HepG2 (cell line): ENCODE measurements at regions not wholly inside any gene's neighbourhood (a gene's known extent, or its start where the extent isn't known, plus 50 kb on each side); places are given as distances from the start of the nearest gene placed in this dataset.

ENCODE experiments used
- ATAC-seq: fragments of 200-7000 bp; cut with Tn5 transposase; 3 replicates; pipeline ENCODE4 v1.9.1; 2020; ENCODE audit warnings: mild to moderate bottlenecking, moderate library complexity
- BruUV-seq: library from RNA; stranded (reverse); fragments of 400-500 nt; replicated peaks from 2 replicates; lab custom pipeline; 2021; lab: Mats Ljungman, UMichigan
- CTCF ChIA-PET: fragments of 300-600 bp; formaldehyde crosslinking; extraction: SDS; loops from one replicate; lab custom pipeline; 2021; ENCODE audit warnings: low total read pairs, inconsistent platforms, low intra/inter-chr PET ratio; lab: Yijun Ruan, JAX
- POLR2A ChIA-PET: fragments of 350-600 bp; sonication (Branson Sonifier 250); formaldehyde crosslinking; loops from one replicate; lab custom pipeline; 2020; ENCODE audit warnings: antibody characterized with exemption, inconsistent platforms; lab: Yijun Ruan, JAX
- DNase-seq: peaks from one replicate; pipeline ENCODE4 v3.0.0-alpha.2; 2015; ENCODE audit warnings: low spot score
- FAIRE-seq: peaks from 3 replicates; lab custom pipeline; 2011; peaks lifted over from hg19 to GRCh38; lab: Jason Lieb, UNC
- H2AFZ ChIP-seq: one replicate; pipeline ENCODE4 v1.6.1; 2011; ENCODE audit warnings: low read length, inconsistent platforms
- H3K27ac ChIP-seq: fragments of 300-600 bp; 3 replicates; pipeline ENCODE4 v1.8.0; 2011; ENCODE audit warnings: mixed run types, mild to moderate bottlenecking, mixed read lengths, low read length, inconsistent platforms; ENCODE audit not compliant: insufficient read depth; ENCODE audit errors: extremely low read length
- H3K27me3 ChIP-seq, 2 experiments: fragments of 200-600 bp in 1 of 2; 2 replicates in 1 of 2; 3 replicates in 1 of 2; pipeline versions ENCODE4 v1.6.0 to v1.8.0; 2011; ENCODE audit warnings: low read length in 2 of 2, mild to moderate bottlenecking in 2 of 2, moderate library complexity in 2 of 2, inconsistent platforms in 1 of 2; ENCODE audit not compliant: insufficient read depth in 2 of 2, control insufficient read depth in 1 of 2
- H3K36me3 ChIP-seq, 2 experiments: fragments of 200-600 bp in 1 of 2; replicated peaks in 1 of 2; 2 replicates in 1 of 2; 3 replicates in 1 of 2; pipeline versions ENCODE4 v1.5.1 to v1.8.0; 2011; ENCODE audit warnings: low read length in 2 of 2, inconsistent platforms in 1 of 2; ENCODE audit not compliant: insufficient read depth in 2 of 2, control insufficient read depth in 1 of 2
- H3K4me1 ChIP-seq: 2 replicates; pipeline ENCODE4 v1.5.1; 2012; ENCODE audit warnings: low read length, inconsistent platforms; ENCODE audit not compliant: insufficient read depth
- H3K4me2 ChIP-seq: 2 replicates; pipeline ENCODE4 v1.6.0; 2011; ENCODE audit warnings: low read depth, low read length, inconsistent platforms
- H3K4me3 ChIP-seq, 3 experiments: fragments of 200-600 bp in 1 of 3; sonication (generic), shearing (Covaris generic) in 1 of 3; replicated peaks in 1 of 3; 2 replicates each; pipeline ENCODE4 v1.5.1; 2011 to 2016; ENCODE audit warnings: low read length in 3 of 3, inconsistent platforms in 2 of 3, low read depth in 2 of 3, mild to moderate bottlenecking in 2 of 3, control low read depth in 1 of 3, mixed read lengths in 1 of 3; ENCODE audit not compliant: insufficient read depth in 1 of 3
- H3K79me2 ChIP-seq: one replicate; pipeline ENCODE4 v1.6.1; 2011; ENCODE audit warnings: low read length, inconsistent platforms; ENCODE audit not compliant: insufficient read depth
- H3K9ac ChIP-seq: 2 replicates; pipeline ENCODE4 v1.6.0; 2011; ENCODE audit warnings: mild to moderate bottlenecking, low read depth, low read length, inconsistent platforms; ENCODE audit not compliant: insufficient read depth
- H3K9me3 ChIP-seq: 2 replicates; pipeline ENCODE4 v1.5.1; 2012; ENCODE audit warnings: mild to moderate bottlenecking, low read length
- H4K20me1 ChIP-seq: 2 replicates; pipeline ENCODE4 v1.6.0; 2011; ENCODE audit warnings: inconsistent platforms, mild to moderate bottlenecking, low read length, moderate library complexity; ENCODE audit not compliant: insufficient read depth
- ATF7 ChIP-seq, 2 experiments: fragments of 450-650 bp in 1 of 2; sonication (generic) in 1 of 2; formaldehyde crosslinking in 1 of 2; IDR thresholded peaks; 2 replicates each; pipeline versions ENCODE4 v1.4.0 to v1.6.1; 2016 to 2020; ENCODE audit warnings: antibody characterized with exemption in 1 of 2, mild to moderate bottlenecking in 1 of 2, missing genetic modification reagents in 1 of 2
- HOXA9 ChIP-seq: sonication (generic); formaldehyde crosslinking; IDR thresholded peaks from 2 replicates; pipeline ENCODE4 v1.8.1; 2022; ENCODE audit warnings: missing genetic modification reagents, mild to moderate bottlenecking, moderate library complexity, borderline replicate concordance
- POLR2A ChIP-seq, 2 experiments: IDR thresholded peaks; 2 replicates each; pipeline ENCODE4 v1.6.1; 2011; ENCODE audit warnings: low read depth in 2 of 2, low read length in 2 of 2, mild to moderate bottlenecking in 1 of 2, moderate library complexity in 1 of 2; ENCODE audit not compliant: insufficient read depth in 1 of 2
- RBAK ChIP-seq: sonication (generic); formaldehyde crosslinking; IDR thresholded peaks from 2 replicates; pipeline ENCODE4 v1.5.1; 2020; ENCODE audit warnings: mild to moderate bottlenecking, missing genetic modification reagents
- U2AF2 ChIP-seq: fragments of 200-400 bp; formaldehyde crosslinking; IDR thresholded peaks from 2 replicates; pipeline ENCODE4 v1.6.1; 2017; ENCODE audit warnings: low read depth, mild to moderate bottlenecking, low read length
- ZBTB38 ChIP-seq: sonication (generic); formaldehyde crosslinking; IDR thresholded peaks from 2 replicates; pipeline ENCODE4 v1.5.1; 2020; ENCODE audit warnings: mild to moderate bottlenecking, missing genetic modification reagents
- ZNF124 ChIP-seq: sonication (generic); formaldehyde crosslinking; IDR thresholded peaks from 2 replicates; pipeline ENCODE4 v1.4.0; 2020; ENCODE audit warnings: missing genetic modification reagents
- ZNF136 ChIP-seq: sonication (generic); formaldehyde crosslinking; IDR thresholded peaks from 2 replicates; pipeline ENCODE4 v1.8.1; 2022; ENCODE audit warnings: low read depth, mild to moderate bottlenecking, moderate library complexity, missing genetic modification reagents
- ZNF282 ChIP-seq: fragments of 450-650 bp; IDR thresholded peaks from 2 replicates; pipeline ENCODE4 v1.6.1; 2018; ENCODE audit not compliant: partially characterized antibody
- ZNF350 ChIP-seq: sonication (generic); formaldehyde crosslinking; IDR thresholded peaks from 2 replicates; pipeline ENCODE4 v1.4.0; 2020; ENCODE audit warnings: mild to moderate bottlenecking, low read depth, missing genetic modification reagents, borderline replicate concordance
- ZNF7 ChIP-seq: IDR thresholded peaks from 2 replicates; pipeline ENCODE4 v1.6.1; 2016; ENCODE audit warnings: missing biosample characterization, missing genetic modification reagents
- ZNF792 ChIP-seq: IDR thresholded peaks from 2 replicates; pipeline ENCODE4 v1.6.1; 2016
- WGBS: methylation state at CpG from one replicate; pipeline ENCODE4 v1.1.6; 2017; ENCODE audit warnings: low lambda C conversion rate; 5-methylcytosine and 5-hydroxymethylcytosine counted together
- in situ Hi-C: cut with HindIII; loops from 2 replicates; pipeline ENCODE4 v1.10.0; 2017; ENCODE audit warnings: low pct_unique_long_range_greater_than_20kb; ENCODE audit not compliant: extremely low pct_ligation_motif_present
- intact Hi-C: fragments of 100-400 bp; cut with micrococcal nuclease; formaldehyde crosslinking; loops from one replicate; pipeline ENCODE4 v1.10.0; 2022; ENCODE audit not compliant: unreplicated experiment
- TF ChIP-seq, protein P1 (sequence below): IDR thresholded peaks from 2 replicates; pipeline ENCODE4 v1.6.1; 2012; ENCODE audit warnings: low read depth, low read length, improper control_type of control experiment

DNA sequence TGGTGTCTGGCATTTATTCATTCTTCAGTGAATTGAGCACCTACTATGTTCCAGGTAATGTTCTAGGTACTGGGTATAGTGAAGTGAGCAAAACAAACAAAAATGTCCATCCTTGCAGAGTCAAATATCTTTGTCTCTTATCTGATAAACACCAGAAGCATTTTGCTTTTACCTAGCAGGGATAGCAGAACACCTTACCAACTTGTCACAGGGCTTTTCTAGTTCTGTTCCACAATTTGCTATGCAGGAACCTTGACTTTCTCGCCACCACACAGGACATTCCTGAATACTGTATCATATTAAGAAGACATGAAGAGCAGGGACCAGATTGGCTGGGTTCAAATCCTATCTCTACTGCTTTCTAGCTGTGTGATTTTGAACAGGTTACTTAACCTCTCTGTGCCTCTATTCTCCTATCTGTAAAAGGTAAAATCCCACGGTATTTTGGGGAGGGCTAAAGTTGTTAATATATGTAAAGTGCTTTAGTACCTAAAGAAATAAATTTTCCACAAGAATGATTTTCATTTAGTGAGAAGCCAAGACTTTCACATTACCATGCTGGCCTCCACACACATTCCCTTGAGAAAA lies 214.5 kb upstream of the S100G start:
- Histone ChIP-seq H3K36me3 (no peaks in the 10 kb centered on the region), H2AFZ (no peak overlapping the region)
- intact Hi-C loops = no loop called here

More for the DNA sequence above, 214.5 kb upstream of the S100G start:
- Histone ChIP-seq H3K27me3 (no peaks in the 10 kb centered on the region), H3K9ac (no peak overlapping the region), H4K20me1 (no peaks in the 10 kb centered on the region), H3K27ac (no peak overlapping the region), H3K79me2 (no peaks in the 10 kb centered on the region)
- POLR2A ChIA-PET = no interaction called here
- no TSS peak for BruUV-seq
- no peak for ATAC-seq
- TF ChIP-seq, protein P1, sequence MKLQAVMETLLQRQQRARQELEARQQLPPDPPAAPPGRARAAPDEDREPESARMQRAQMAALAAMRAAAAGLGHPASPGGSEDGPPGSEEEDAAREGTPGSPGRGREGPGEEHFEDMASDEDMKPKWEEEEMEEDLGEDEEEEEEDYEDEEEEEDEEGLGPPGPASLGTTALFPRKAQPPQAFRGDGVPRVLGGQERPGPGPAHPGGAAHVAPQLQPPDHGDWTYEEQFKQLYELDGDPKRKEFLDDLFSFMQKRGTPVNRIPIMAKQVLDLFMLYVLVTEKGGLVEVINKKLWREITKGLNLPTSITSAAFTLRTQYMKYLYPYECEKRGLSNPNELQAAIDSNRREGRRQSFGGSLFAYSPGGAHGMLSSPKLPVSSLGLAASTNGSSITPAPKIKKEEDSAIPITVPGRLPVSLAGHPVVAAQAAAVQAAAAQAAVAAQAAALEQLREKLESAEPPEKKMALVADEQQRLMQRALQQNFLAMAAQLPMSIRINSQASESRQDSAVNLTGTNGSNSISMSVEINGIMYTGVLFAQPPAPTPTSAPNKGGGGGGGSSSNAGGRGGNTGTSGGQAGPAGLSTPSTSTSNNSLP = no peak
- TF ChIP-seq ATF7 (IDR thresholded peaks at IDR 0.05) = no peak
- no peak for TF ChIP-seq ATF7 (CRISPR knock-in tag; IDR thresholded peaks at IDR 0.05)
- TF ChIP-seq ZBTB38 (CRISPR knock-in tag) = no peak
- no peak for TF ChIP-seq HOXA9 (CRISPR knock-in tag)
- TF ChIP-seq ZNF124 = no peak
- TF ChIP-seq ZNF136 = no peak
- TF ChIP-seq ZNF7 (CRISPR knock-in tag) = no peak
- no peak for TF ChIP-seq POLR2A (IDR thresholded peaks at IDR 0.05; ENCODE audit: insufficient read depth in 1 of 2, low read depth in 2 of 2, low read length in 2 of 2)
- TF ChIP-seq RBAK = no peak
- TF ChIP-seq ZNF792 (CRISPR knock-in tag) = no peak
- TF ChIP-seq ZNF350 = no peak
- no peak for TF ChIP-seq U2AF2
- TF ChIP-seq ZNF282 = no peak
- TF ChIP-seq, all 625 proteins: peak for 0
- Histone ChIP-seq H3K9me3 (no peaks in the 10 kb centered on the region), H3K4me3 (no peak overlapping the region), H3K4me2 (no peak overlapping the region), H3K4me1 (no peaks in the 10 kb centered on the region)
- no peak for DNase-seq
- CTCF ChIA-PET = interaction anchor here (1.4 kb wide), 1 partner anchor 236 kb away, joined by 3 read pairs; no protein-coding TSS in a partner anchor
- in situ Hi-C loops = no loop called here
- no peak for FAIRE-seq
- WGBS = 70% methylated on average over 2 of the region's 2 CpGs
